ENCODE measurements at regions not wholly inside any gene's neighbourhood (a gene's known extent, or its start where the extent isn't known, plus 50 kb on each side); places are given as distances from the start of the nearest gene placed in this dataset.

DNA sequence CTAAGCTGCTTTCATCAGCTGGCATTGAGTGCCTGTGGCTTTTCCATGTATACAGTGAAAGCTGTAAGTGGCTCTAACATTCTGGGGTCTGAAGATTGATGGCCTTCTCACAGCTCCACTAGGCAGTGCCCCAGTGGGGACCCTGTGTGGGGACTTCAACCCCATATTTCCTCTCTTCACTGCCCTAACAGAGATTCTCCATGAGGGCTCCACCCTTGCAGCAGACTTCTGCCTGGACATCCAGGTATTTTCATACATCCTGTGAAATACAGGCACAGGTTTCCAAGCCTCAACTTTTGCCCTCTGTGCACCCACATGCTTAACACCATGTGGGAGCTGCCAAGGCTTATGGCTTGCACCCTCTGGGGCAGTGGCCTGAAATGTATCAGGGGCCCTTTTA lies 188.2 kb upstream of the SYT4 start:
- Histone ChIP-seq H3K27ac (no peak overlapping the region), H3K79me2 (ENCODE audit: insufficient read depth, low read depth) (no peaks in the 10 kb centered on the region), H3K4me3 (IDR thresholded peaks at IDR 0.05; ENCODE audit: insufficient read depth, low read depth, low read length) (no peak overlapping the region), H3K36me3 (ENCODE audit: insufficient read depth) (no peaks in the 10 kb centered on the region), H3K27me3 (ENCODE audit: insufficient read depth, low read depth) (no peaks in the 10 kb centered on the region), H4K20me1 (ENCODE audit: insufficient read depth) (no peaks in the 10 kb centered on the region), H3K4me2 (no peak overlapping the region), H3K4me1 (ENCODE audit: low read depth, poor library complexity, severe bottlenecking) (no peaks in the 10 kb centered on the region), H2AFZ (ENCODE audit: low read depth) (no peak overlapping the region), H3K9ac (no peak overlapping the region)
- TF ChIP-seq, protein P1, sequence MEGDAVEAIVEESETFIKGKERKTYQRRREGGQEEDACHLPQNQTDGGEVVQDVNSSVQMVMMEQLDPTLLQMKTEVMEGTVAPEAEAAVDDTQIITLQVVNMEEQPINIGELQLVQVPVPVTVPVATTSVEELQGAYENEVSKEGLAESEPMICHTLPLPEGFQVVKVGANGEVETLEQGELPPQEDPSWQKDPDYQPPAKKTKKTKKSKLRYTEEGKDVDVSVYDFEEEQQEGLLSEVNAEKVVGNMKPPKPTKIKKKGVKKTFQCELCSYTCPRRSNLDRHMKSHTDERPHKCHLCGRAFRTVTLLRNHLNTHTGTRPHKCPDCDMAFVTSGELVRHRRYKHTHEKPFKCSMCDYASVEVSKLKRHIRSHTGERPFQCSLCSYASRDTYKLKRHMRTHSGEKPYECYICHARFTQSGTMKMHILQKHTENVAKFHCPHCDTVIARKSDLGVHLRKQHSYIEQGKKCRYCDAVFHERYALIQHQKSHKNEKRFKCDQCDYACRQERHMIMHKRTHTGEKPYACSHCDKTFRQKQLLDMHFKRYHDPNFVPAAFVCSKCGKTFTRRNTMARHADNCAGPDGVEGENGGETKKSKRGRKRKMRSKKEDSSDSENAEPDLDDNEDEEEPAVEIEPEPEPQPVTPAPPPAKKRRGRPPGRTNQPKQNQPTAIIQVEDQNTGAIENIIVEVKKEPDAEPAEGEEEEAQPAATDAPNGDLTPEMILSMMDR (conservative IDR thresholded peaks at IDR 0.05; ENCODE audit: low read depth, low read length), result no peak

DNA sequence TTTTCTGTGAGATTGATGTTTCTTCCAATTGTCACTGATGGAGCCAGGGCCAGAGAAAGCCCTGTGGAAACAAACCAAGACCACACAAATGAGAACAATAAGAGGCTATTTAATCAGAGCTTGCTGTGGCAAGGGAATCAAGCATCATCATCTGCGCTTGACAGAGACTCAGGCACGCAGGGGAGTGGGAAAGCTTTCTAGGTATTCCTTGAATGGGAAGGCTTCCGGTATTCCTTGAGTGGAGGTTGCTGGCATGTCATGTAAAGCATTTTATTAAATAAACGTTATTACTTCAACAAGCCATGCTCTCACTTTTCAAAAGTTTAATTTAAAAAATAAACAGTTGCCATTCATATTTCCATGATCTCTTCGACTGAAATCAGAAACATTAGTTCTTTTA lies 194.6 kb upstream of the SYT4 start:
- Histone ChIP-seq H3K79me2 (ENCODE audit: insufficient read depth, low read depth) (no peaks in the 10 kb centered on the region), H3K4me2 (no peak overlapping the region), H4K20me1 (ENCODE audit: insufficient read depth) (no peaks in the 10 kb centered on the region), H3K36me3 (ENCODE audit: insufficient read depth) (no peaks in the 10 kb centered on the region), H3K27ac (no peak overlapping the region), H3K27me3 (ENCODE audit: insufficient read depth, low read depth) (no peaks in the 10 kb centered on the region), H3K4me1 (ENCODE audit: low read depth, poor library complexity, severe bottlenecking) (no peaks in the 10 kb centered on the region), H3K4me3 (IDR thresholded peaks at IDR 0.05; ENCODE audit: insufficient read depth, low read depth, low read length) (no peak overlapping the region), H2AFZ (ENCODE audit: low read depth) (no peak overlapping the region), H3K9ac (no peak overlapping the region)
- TF ChIP-seq, protein P1 (conservative IDR thresholded peaks at IDR 0.05; ENCODE audit: low read depth, low read length), result no peak

DNA sequence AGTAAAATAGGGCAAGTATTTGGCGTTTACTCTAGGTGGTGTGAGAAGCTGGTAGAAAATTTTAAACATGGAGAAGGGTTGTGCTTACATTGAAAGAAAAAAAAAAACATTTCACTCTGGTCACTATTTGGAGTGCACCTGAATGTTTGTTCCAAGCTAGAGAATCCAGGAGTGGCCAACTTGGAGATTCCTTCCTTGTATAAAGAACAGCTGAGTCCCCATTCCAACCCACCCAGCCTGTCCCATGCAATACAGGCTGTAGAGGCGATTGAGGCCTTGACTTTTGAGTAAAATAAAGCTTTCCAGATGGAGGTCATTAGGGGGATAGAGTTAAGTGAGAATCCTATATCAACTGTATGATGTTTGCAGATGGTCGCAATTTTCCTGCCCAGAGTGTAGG lies 203.8 kb upstream of the SYT4 start:
- Histone ChIP-seq H2AFZ (ENCODE audit: low read depth) (no peak overlapping the region), H3K4me3 (IDR thresholded peaks at IDR 0.05; ENCODE audit: insufficient read depth, low read depth, low read length) (no peak overlapping the region), H3K4me2 (no peak overlapping the region), H3K9ac (no peak overlapping the region), H3K4me1 (ENCODE audit: low read depth, poor library complexity, severe bottlenecking) (no peaks in the 10 kb centered on the region), H3K27ac (no peak overlapping the region), H3K79me2 (ENCODE audit: insufficient read depth, low read depth) (no peaks in the 10 kb centered on the region), H3K36me3 (ENCODE audit: insufficient read depth) (no peaks in the 10 kb centered on the region), H3K27me3 (ENCODE audit: insufficient read depth, low read depth) (no peaks in the 10 kb centered on the region), H4K20me1 (ENCODE audit: insufficient read depth) (no peaks in the 10 kb centered on the region)
- TF ChIP-seq, protein P1 (conservative IDR thresholded peaks at IDR 0.05; ENCODE audit: low read depth, low read length), result no peak

DNA sequence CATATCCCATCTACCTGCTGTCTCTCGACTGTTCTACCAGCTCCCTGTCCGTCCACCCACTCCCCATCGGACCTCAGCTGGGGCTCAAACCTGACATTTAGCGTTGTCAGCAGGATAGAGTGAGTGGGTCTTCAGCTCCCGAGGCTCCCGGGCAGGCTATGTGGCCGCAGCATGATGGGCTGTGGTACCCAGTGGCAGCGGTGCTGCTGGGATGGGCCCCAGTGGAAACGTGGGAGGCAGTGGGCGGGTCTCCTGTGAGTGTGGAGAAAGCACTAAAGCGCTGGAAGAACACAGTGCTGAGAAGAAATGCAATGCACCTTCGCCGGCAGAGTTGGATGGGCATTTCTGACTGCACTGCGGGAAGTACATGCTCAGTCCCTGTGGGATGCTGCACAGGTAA lies 204.8 kb upstream of the SYT4 start:
- Histone ChIP-seq H3K27me3 (ENCODE audit: insufficient read depth, low read depth) (no peaks in the 10 kb centered on the region), H3K36me3 (ENCODE audit: insufficient read depth) (no peaks in the 10 kb centered on the region), H2AFZ (ENCODE audit: low read depth) (no peak overlapping the region), H3K4me2 (no peak overlapping the region), H3K4me1 (ENCODE audit: low read depth, poor library complexity, severe bottlenecking) (no peaks in the 10 kb centered on the region), H3K4me3 (IDR thresholded peaks at IDR 0.05; ENCODE audit: insufficient read depth, low read depth, low read length) (no peak overlapping the region), H4K20me1 (ENCODE audit: insufficient read depth) (no peaks in the 10 kb centered on the region), H3K9ac (no peak overlapping the region), H3K79me2 (ENCODE audit: insufficient read depth, low read depth) (no peaks in the 10 kb centered on the region), H3K27ac (no peak overlapping the region)
- TF ChIP-seq, protein P1 (conservative IDR thresholded peaks at IDR 0.05; ENCODE audit: low read depth, low read length), result no peak

DNA sequence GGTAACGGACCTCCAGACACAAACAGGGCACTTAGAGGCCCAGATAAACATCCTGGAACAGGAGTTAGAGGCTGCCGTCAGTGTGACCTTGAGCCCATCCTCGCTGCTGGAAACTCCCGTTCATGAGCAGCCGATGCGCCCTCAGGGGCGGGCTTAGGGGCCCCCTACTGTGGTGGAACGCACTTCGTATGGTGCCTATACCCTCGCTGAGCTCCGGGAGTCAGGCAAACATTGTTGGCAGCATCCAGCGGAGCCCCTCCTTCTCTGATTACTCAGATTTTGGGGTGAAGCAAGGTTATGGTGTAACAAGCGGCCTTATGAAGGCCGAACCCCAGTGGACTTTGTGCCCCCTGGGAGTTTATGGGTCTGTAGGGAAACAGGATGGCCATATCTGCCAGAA lies 205.3 kb upstream of the SYT4 start:
- Histone ChIP-seq H3K4me3 (IDR thresholded peaks at IDR 0.05; ENCODE audit: insufficient read depth, low read depth, low read length) (no peak overlapping the region), H3K27ac (no peak overlapping the region), H3K79me2 (ENCODE audit: insufficient read depth, low read depth) (no peaks in the 10 kb centered on the region), H3K27me3 (ENCODE audit: insufficient read depth, low read depth) (no peaks in the 10 kb centered on the region), H3K4me2 (no peak overlapping the region), H3K4me1 (ENCODE audit: low read depth, poor library complexity, severe bottlenecking) (no peaks in the 10 kb centered on the region), H3K9ac (no peak overlapping the region), H3K36me3 (ENCODE audit: insufficient read depth) (no peaks in the 10 kb centered on the region), H2AFZ (ENCODE audit: low read depth) (no peak overlapping the region), H4K20me1 (ENCODE audit: insufficient read depth) (no peaks in the 10 kb centered on the region)
- TF ChIP-seq, protein P1 (conservative IDR thresholded peaks at IDR 0.05; ENCODE audit: low read depth, low read length), result no peak

Measured in KMS-11 (cell line).